GM06990 (cell line): ENCODE measurements at regions not wholly inside any gene's neighbourhood (a gene's known extent, or its start where the extent isn't known, plus 50 kb on each side); places are given as distances from the start of the nearest gene placed in this dataset.

Experiments used
- DNase-seq: peaks from one replicate; pipeline ENCODE4 v3.0.0-alpha.2; 2011; ENCODE audit not compliant: insufficient read length; ENCODE audit errors: extremely low read depth
- H3K27me3 ChIP-seq: replicated peaks from 2 replicates; pipeline ENCODE4 v1.6.0; 2011; ENCODE audit warnings: low read length; ENCODE audit not compliant: control insufficient read depth, insufficient read depth
- H3K36me3 ChIP-seq: 2 replicates; pipeline ENCODE4 v1.5.1; 2011; ENCODE audit warnings: low read length; ENCODE audit not compliant: control insufficient read depth, insufficient read depth
- H3K4me3 ChIP-seq: replicated peaks from 2 replicates; pipeline ENCODE4 v1.5.1; 2011; ENCODE audit warnings: low read depth, mild to moderate bottlenecking, control low read depth, low read length
- TF ChIP-seq, protein P1 (sequence below): IDR thresholded peaks from 2 replicates; pipeline ENCODE4 v1.5.1; 2011; ENCODE audit warnings: low read length, control low read depth, mild to moderate bottlenecking, inconsistent platforms; ENCODE audit not compliant: insufficient read depth, poor library complexity, severe bottlenecking

GRCh38 chr13:22085001-22085400 lies 414.1 kb downstream of the FGF9 start:
- DNase-seq, result no peak
- Histone ChIP-seq H3K27me3 (no peaks in the 10 kb centered on the region), H3K36me3 (no peaks in the 10 kb centered on the region), H3K4me3 (no peak overlapping the region)
- TF ChIP-seq, protein P1, sequence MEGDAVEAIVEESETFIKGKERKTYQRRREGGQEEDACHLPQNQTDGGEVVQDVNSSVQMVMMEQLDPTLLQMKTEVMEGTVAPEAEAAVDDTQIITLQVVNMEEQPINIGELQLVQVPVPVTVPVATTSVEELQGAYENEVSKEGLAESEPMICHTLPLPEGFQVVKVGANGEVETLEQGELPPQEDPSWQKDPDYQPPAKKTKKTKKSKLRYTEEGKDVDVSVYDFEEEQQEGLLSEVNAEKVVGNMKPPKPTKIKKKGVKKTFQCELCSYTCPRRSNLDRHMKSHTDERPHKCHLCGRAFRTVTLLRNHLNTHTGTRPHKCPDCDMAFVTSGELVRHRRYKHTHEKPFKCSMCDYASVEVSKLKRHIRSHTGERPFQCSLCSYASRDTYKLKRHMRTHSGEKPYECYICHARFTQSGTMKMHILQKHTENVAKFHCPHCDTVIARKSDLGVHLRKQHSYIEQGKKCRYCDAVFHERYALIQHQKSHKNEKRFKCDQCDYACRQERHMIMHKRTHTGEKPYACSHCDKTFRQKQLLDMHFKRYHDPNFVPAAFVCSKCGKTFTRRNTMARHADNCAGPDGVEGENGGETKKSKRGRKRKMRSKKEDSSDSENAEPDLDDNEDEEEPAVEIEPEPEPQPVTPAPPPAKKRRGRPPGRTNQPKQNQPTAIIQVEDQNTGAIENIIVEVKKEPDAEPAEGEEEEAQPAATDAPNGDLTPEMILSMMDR, result no peak

- Histone ChIP-seq H3K27me3 (no peaks in the 10 kb centered on the region), H3K4me3 (no peak overlapping the region), H3K36me3 (no peaks in the 10 kb centered on the region)
- TF ChIP-seq, protein P1, result no peak
- no peak for DNase-seq
These were observed 415.9 kb downstream of the FGF9 start for GRCh38 chr13:22086597-22087330.

DNA sequence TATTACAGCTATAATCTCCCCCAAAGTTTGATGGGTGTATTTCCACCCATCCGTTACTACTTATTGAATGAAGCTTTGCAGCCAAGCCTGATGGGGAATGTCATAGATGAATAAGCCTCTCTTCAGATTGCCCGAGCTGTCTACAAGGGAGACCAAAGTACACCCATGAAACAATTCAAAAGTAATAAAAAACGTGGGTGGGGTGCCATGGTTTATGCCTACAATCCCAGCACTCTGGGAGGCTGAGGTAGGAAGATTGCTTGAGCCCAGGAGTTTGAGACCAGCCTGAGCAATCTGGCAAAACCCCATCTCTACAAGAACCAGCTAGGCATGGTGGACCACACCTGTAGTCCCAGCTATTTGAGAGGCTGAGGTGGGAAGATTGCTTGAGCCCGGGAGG lies 419.2 kb downstream of the FGF9 start:
- Histone ChIP-seq H3K27me3 (no peaks in the 10 kb centered on the region), H3K36me3 (no peaks in the 10 kb centered on the region), H3K4me3 (no peak overlapping the region)
- DNase-seq, result no peak
- TF ChIP-seq, protein P1, result no peak

DNA sequence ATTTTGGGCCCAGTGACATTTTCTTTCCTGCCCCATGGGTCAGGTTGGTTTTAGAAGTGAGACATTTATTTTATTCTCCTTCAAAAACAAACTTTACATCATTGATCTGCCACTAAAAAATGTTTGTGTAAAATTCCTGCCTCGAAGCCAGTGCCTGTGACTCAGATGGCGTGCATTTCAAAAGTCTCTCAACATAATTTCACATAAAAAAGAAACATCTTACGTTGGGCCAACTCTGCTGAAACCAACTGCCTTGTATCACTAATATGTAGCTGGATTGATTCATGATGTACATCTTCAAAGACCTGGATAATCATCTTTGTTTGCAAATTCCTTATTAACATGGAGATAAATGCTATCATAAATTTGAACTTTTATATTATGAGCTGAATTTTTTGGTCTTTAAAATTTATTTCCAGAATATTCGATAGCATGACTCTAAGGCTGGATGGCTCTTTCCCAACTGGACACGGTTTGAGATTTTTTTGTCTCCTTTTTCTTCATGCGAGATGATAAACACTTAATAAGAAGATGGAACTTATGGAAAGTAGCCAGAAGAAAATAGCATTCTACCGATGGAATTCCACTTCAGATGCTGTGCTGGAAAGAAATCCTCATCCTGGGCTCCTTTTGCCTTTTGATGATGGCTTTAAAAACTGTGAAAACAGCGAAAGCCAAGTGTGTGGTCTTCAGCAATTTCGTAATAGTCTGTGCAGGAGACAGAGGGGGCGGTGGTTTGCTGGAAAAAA lies 420.5 kb downstream of the FGF9 start:
- TF ChIP-seq, protein P1, result no peak

GRCh38 chr13:22091971-22092300 lies 421.1 kb downstream of the FGF9 start:
- no peaks in the 10 kb centered on the region for H3K27me3 ChIP-seq
- DNase-seq, result no peak
- no peak overlapping the region for H3K4me3 ChIP-seq
- TF ChIP-seq, protein P1, result no peak
- H3K36me3 ChIP-seq, result no peaks in the 10 kb centered on the region

More for the DNA sequence above, 420.5 kb downstream of the FGF9 start:
- Histone ChIP-seq H3K27me3 (no peaks in the 10 kb centered on the region), H3K4me3 (no peak overlapping the region), H3K36me3 (no peaks in the 10 kb centered on the region)
- no peak for DNase-seq
